Loucy (cell line): ENCODE measurements at regions not wholly inside any gene's neighbourhood (a gene's known extent, or its start where the extent isn't known, plus 50 kb on each side); places are given as distances from the start of the nearest gene placed in this dataset.

Experiments
- H2AFZ ChIP-seq: fragments of 200-600 bp; sonication (generic); 2 replicates; pipeline ENCODE4 v1.6.0; 2016; ENCODE audit warnings: antibody characterized with exemption, mild to moderate bottlenecking, low read length, moderate library complexity
- H3F3A ChIP-seq: fragments of 200-600 bp; 2 replicates; pipeline ENCODE4 v1.6.0; 2016; ENCODE audit warnings: antibody characterized with exemption, low read depth, mild to moderate bottlenecking
- H3K27me3 ChIP-seq: fragments of 200-600 bp; sonication (generic); 2 replicates; pipeline ENCODE4 v1.6.1; 2014; ENCODE audit warnings: low read length, mild to moderate bottlenecking; ENCODE audit not compliant: insufficient read depth, poor library complexity, severe bottlenecking
- H3K36me3 ChIP-seq: fragments of 200-600 bp; sonication (generic); 2 replicates; pipeline ENCODE4 v1.6.1; 2016; ENCODE audit warnings: low read length; ENCODE audit not compliant: insufficient read depth
- H3K4me1 ChIP-seq: fragments of 200-600 bp; sonication (generic); 2 replicates; pipeline ENCODE4 v1.5.1; 2014; ENCODE audit warnings: low read length, mild to moderate bottlenecking; ENCODE audit not compliant: insufficient read depth, poor library complexity, severe bottlenecking
- H3K4me2 ChIP-seq: fragments of 200-600 bp; sonication (generic); 2 replicates; pipeline ENCODE4 v1.6.0; 2014; ENCODE audit warnings: antibody characterized with exemption, low read length, low read depth, mild to moderate bottlenecking; ENCODE audit not compliant: poor library complexity, severe bottlenecking
- H3K4me3 ChIP-seq: fragments of 200-600 bp; sonication (generic); 2 replicates; pipeline ENCODE4 v1.5.1; 2014; ENCODE audit warnings: low read length, mild to moderate bottlenecking, mixed read lengths; ENCODE audit not compliant: poor library complexity, severe bottlenecking
- H3K79me2 ChIP-seq: fragments of 200-600 bp; sonication (generic); 2 replicates; pipeline ENCODE4 v1.6.1; 2014; ENCODE audit warnings: low read length; ENCODE audit not compliant: insufficient read depth
- H3K9ac ChIP-seq: fragments of 200-600 bp; sonication (generic); 2 replicates; pipeline ENCODE4 v1.6.0; 2014; ENCODE audit warnings: mild to moderate bottlenecking, low read depth, low read length, moderate library complexity; ENCODE audit not compliant: poor library complexity, severe bottlenecking
- H3K9me2 ChIP-seq: fragments of 200-600 bp; sonication (generic); replicated peaks from 2 replicates; pipeline ENCODE4 v1.6.1; 2016; ENCODE audit warnings: low read depth, low read length, mixed read lengths
- H3K9me3 ChIP-seq: fragments of 200-600 bp; sonication (generic); 2 replicates; pipeline ENCODE4 v1.6.1; 2014; ENCODE audit warnings: mild to moderate bottlenecking, antibody characterized with exemption, low read length, low read depth; ENCODE audit not compliant: insufficient read depth
- H4K20me1 ChIP-seq: fragments of 200-600 bp; sonication (generic); 2 replicates; pipeline ENCODE4 v1.6.0; 2014; ENCODE audit warnings: antibody characterized with exemption, low read length, mild to moderate bottlenecking; ENCODE audit not compliant: insufficient read depth, poor library complexity, severe bottlenecking
- CTCF ChIP-seq: fragments of 200-600 bp; sonication (generic); conservative IDR thresholded peaks from 2 replicates; pipeline ENCODE4 v1.5.1; 2014; ENCODE audit warnings: mild to moderate bottlenecking, antibody characterized with exemption, low read length
- EZH2phosphoT487 ChIP-seq: fragments of 200-600 bp; IDR thresholded peaks from 2 replicates; pipeline ENCODE4 v1.6.1; 2018; ENCODE audit warnings: antibody characterized with exemption, mild to moderate bottlenecking, moderate library complexity, borderline replicate concordance

- H4K20me1 ChIP-seq: no peaks in the 10 kb centered on the region
- H3K79me2 ChIP-seq: no peaks in the 10 kb centered on the region
- TF ChIP-seq EZH2phosphoT487: no peak
- TF ChIP-seq CTCF: no peak
These were observed 569.6 kb downstream of the ZNF674 start for GRCh38 chrX:45975633-45976032.

DNA sequence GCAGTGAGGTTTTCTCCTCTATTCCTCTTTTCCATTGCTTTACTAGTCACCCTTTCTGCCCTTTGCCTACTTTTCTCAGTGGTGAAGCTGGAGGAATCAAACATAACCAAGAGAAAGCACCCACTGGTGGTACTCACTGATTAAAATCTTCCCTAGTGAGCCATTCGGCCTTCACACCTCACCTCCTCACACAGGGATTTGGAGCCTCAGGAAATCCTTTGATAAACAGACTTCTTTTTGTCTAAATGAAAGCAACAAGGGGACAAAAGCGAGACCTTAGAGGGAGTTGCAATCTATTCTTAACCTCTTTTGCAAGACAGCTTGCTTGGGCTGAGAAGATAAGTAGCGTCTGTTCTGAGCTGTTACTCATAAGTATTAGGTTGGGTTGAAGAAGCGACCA is 572.6 kb downstream of the ZNF674 start:
- H4K20me1 ChIP-seq: no peaks in the 10 kb centered on the region
- no peaks in the 10 kb centered on the region for H3K9me2 ChIP-seq
- no peaks in the 10 kb centered on the region for H3K4me1 ChIP-seq
- H2AFZ ChIP-seq: no peak overlapping the region
- no peak overlapping the region for H3K4me2 ChIP-seq
- no peaks in the 10 kb centered on the region for H3K27me3 ChIP-seq
- H3K9ac ChIP-seq: no peak overlapping the region
- H3K4me3 ChIP-seq: no peak overlapping the region
- H3K79me2 ChIP-seq: no peaks in the 10 kb centered on the region
- H3K36me3 ChIP-seq: no peaks in the 10 kb centered on the region
- TF ChIP-seq CTCF: no peak
- no peak for TF ChIP-seq EZH2phosphoT487
- H3K9me3 ChIP-seq: no peaks in the 10 kb centered on the region
- no peaks in the 10 kb centered on the region for H3F3A ChIP-seq

More at GRCh38 chrX:45975633-45976032, 569.6 kb downstream of the ZNF674 start:
- Histone ChIP-seq H3K27me3 (no peaks in the 10 kb centered on the region), H3K4me3 (no peak overlapping the region), H3K36me3 (no peaks in the 10 kb centered on the region), H2AFZ (no peak overlapping the region), H3K4me1 (no peaks in the 10 kb centered on the region), H3K9me3 (no peaks in the 10 kb centered on the region), H3K9ac (no peak overlapping the region), H3K9me2 (no peaks in the 10 kb centered on the region), H3F3A (no peaks in the 10 kb centered on the region), H3K4me2 (no peak overlapping the region)

GRCh38 chrX:45959567-45959966 is 585.7 kb downstream of the ZNF674 start:
- H2AFZ ChIP-seq: no peak overlapping the region
- no peak overlapping the region for H3K4me2 ChIP-seq
- TF ChIP-seq EZH2phosphoT487 (no peak), CTCF (no peak)
- H3K36me3 ChIP-seq: no peaks in the 10 kb centered on the region
- no peak overlapping the region for H3K4me3 ChIP-seq
- H3F3A ChIP-seq: no peaks in the 10 kb centered on the region
- H3K27me3 ChIP-seq: no peaks in the 10 kb centered on the region
- no peaks in the 10 kb centered on the region for H3K9me3 ChIP-seq
- H3K9ac ChIP-seq: no peak overlapping the region
- H4K20me1 ChIP-seq: no peaks in the 10 kb centered on the region
- peaks cover under 1% of the 10 kb centered on the region for H3K4me1 ChIP-seq
- no peaks in the 10 kb centered on the region for H3K9me2 ChIP-seq
- H3K79me2 ChIP-seq: no peaks in the 10 kb centered on the region
